ENCODE measurements at regions not wholly inside any gene's neighbourhood (a gene's known extent, or its start where the extent isn't known, plus 50 kb on each side); places are given as distances from the start of the nearest gene placed in this dataset.

DNA sequence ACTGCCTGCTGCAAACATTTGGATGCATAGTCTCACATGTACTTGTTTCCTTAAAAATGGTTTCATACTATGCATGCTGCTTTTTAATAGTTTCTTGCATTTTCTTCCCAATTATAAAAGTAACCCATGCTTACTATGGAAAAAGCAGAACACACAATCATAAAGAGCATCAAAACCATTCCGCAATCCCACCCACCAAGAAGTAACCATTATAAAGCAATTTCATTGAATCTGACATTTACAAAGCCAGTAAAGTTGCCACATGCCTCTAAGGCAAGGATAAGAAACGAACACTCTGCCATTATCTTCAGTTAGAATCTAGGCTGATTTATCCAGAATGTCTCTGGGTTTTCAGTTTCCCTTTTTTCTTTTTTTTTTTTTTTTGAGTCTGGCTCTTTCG is 92.7 kb upstream of the OSMR start:
- Histone ChIP-seq H3K27me3 (ENCODE audit: insufficient read depth, low read length) (no peaks in the 10 kb centered on the region), H3K36me3 (ENCODE audit: insufficient read depth, low read length) (no peaks in the 10 kb centered on the region), H2AFZ (ENCODE audit: low read length, unreplicated experiment) (no peak overlapping the region), H3K79me2 (ENCODE audit: control insufficient read depth, insufficient read depth, low read length, unreplicated experiment) (no peaks in the 10 kb centered on the region), H3K4me3 (ENCODE audit: low read depth, low read length) (no peak overlapping the region), H3K27ac (ENCODE audit: low read depth, low read length) (no peak overlapping the region), H3K4me1 (ENCODE audit: control insufficient read depth, insufficient read depth, low read length, unreplicated experiment) (peaks cover 20% of the 10 kb centered on the region)

DNA sequence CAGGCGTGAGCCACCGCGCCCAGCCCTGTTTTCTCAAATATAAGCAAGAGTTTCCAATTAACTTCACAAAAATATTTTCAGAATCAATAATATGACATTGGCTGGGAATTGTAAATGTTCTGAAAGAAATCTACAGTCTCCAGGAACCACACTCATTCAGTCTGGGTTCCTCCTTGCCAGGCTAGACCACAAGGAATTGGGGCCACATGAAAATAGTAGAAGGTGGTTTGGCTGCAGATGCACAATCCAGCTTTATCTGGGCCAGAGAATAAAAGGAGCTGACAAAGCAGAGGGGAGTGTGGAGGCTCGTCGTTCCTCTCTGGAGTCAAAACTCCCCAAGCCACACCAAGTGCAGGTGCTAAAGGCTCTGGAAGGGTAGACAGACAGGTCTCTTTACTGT is 92.0 kb upstream of the OSMR start:
- Histone ChIP-seq H3K27me3 (ENCODE audit: insufficient read depth, low read length) (no peaks in the 10 kb centered on the region), H3K4me1 (ENCODE audit: control insufficient read depth, insufficient read depth, low read length, unreplicated experiment) (peaks cover 20% of the 10 kb centered on the region), H3K36me3 (ENCODE audit: insufficient read depth, low read length) (no peaks in the 10 kb centered on the region), H2AFZ (ENCODE audit: low read length, unreplicated experiment) (no peak overlapping the region), H3K79me2 (ENCODE audit: control insufficient read depth, insufficient read depth, low read length, unreplicated experiment) (no peaks in the 10 kb centered on the region), H3K27ac (ENCODE audit: low read depth, low read length) (no peak overlapping the region), H3K4me3 (ENCODE audit: low read depth, low read length) (no peak overlapping the region)

DNA sequence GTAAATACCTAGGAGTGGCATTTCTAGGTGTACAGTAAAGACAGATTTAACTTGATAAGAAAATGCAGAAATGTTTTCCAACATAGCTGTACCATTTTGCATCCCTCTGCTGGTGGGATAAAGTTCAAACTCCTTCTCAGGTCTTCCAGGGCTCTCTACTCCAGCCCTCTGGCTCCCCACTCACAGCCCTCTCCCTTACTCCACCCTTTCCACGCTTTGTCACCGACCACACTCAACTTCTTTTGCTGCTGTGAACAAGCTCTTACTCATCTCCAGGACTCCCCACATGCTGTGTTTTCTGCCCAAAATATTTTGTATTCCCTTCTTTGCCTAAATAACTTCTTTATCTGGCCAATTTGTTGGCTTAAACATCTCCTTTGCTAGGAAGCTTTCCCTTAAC is 90.6 kb upstream of the OSMR start:
- Histone ChIP-seq H3K27me3 (ENCODE audit: insufficient read depth, low read length) (no peaks in the 10 kb centered on the region), H3K27ac (ENCODE audit: low read depth, low read length) (peak overlapping the region; percentile 66), H3K36me3 (ENCODE audit: insufficient read depth, low read length) (no peaks in the 10 kb centered on the region), H3K4me1 (ENCODE audit: control insufficient read depth, insufficient read depth, low read length, unreplicated experiment) (peaks cover 20% of the 10 kb centered on the region), H3K79me2 (ENCODE audit: control insufficient read depth, insufficient read depth, low read length, unreplicated experiment) (no peaks in the 10 kb centered on the region), H3K4me3 (ENCODE audit: low read depth, low read length) (peak overlapping the region; percentile 35; the same call in 1 of the 2 replicates), H2AFZ (ENCODE audit: low read length, unreplicated experiment) (peak overlapping the region; percentile 37)

DNA sequence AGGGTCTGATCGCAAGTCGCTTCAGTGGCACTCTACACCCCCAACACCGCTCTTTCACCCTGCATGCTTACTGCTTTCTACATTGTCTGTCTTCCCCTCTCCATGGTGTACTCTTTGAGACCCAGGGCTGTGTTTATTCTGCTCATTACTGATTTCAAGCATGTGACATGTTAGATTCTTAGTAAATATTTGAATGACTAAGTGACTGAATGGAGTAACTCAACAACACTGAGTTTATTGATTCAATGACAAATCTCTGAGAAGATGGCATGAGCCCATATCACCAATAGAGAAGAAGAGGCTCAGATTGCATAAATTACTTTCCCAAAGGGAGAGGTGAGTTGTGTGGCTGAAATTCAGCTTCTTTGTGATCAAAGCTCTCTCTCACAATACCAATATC is 89.7 kb upstream of the OSMR start:
- H3K4me1 ChIP-seq (ENCODE audit: control insufficient read depth, insufficient read depth, low read length, unreplicated experiment): peaks cover 20% of the 10 kb centered on the region
- H2AFZ ChIP-seq (ENCODE audit: low read length, unreplicated experiment): no peak overlapping the region
- H3K27me3 ChIP-seq (ENCODE audit: insufficient read depth, low read length): no peaks in the 10 kb centered on the region
- no peak overlapping the region for H3K4me3 ChIP-seq (ENCODE audit: low read depth, low read length)
- peak overlapping the region; percentile 66 for H3K27ac ChIP-seq (ENCODE audit: low read depth, low read length)
- H3K36me3 ChIP-seq (ENCODE audit: insufficient read depth, low read length): no peaks in the 10 kb centered on the region
- no peaks in the 10 kb centered on the region for H3K79me2 ChIP-seq (ENCODE audit: control insufficient read depth, insufficient read depth, low read length, unreplicated experiment)

DNA sequence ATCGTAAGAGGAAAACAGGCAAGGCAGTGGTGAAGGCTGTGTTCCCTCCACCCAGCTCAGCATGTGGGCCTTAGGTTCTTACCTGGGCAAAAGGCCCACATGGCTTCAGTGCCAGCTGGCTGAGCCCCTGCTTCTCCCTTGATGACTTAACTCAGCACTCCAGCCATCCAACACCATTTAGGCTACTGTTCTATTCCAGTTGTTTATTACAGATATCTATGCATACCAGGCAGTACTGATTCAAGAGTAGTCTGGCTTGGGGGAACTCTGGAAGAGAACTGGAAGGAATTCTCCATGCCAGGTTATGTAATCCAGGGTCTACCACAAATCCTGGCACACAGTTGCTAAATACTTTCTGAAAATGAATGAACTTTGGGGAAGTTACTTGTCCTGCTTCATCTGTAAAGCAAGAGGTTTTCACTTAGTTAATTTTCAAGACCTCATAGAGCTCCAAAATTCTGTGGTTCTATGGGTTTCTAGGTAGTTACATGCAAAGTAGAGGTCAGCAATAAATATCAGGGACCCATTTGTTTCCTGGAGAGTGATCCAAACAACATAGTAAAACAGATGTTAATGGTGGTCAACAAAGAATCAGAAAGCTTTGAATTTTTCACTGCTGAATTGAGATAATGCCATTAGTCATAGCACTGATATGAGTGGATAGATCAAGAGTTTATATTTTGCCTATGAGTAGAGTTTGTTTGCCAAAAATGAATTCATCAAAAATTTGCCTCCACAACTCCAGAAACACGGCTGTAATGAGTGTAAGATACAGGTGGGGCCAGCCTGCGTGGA is 88.2 kb upstream of the OSMR start:
- Histone ChIP-seq H3K4me3 (ENCODE audit: low read depth, low read length) (no peak overlapping the region), H3K4me1 (ENCODE audit: control insufficient read depth, insufficient read depth, low read length, unreplicated experiment) (peaks cover 20% of the 10 kb centered on the region), H3K27ac (ENCODE audit: low read depth, low read length) (no peak overlapping the region), H3K27me3 (ENCODE audit: insufficient read depth, low read length) (no peaks in the 10 kb centered on the region), H3K79me2 (ENCODE audit: control insufficient read depth, insufficient read depth, low read length, unreplicated experiment) (no peaks in the 10 kb centered on the region), H3K36me3 (ENCODE audit: insufficient read depth, low read length) (no peaks in the 10 kb centered on the region), H2AFZ (ENCODE audit: low read length, unreplicated experiment) (no peak overlapping the region)

DNA sequence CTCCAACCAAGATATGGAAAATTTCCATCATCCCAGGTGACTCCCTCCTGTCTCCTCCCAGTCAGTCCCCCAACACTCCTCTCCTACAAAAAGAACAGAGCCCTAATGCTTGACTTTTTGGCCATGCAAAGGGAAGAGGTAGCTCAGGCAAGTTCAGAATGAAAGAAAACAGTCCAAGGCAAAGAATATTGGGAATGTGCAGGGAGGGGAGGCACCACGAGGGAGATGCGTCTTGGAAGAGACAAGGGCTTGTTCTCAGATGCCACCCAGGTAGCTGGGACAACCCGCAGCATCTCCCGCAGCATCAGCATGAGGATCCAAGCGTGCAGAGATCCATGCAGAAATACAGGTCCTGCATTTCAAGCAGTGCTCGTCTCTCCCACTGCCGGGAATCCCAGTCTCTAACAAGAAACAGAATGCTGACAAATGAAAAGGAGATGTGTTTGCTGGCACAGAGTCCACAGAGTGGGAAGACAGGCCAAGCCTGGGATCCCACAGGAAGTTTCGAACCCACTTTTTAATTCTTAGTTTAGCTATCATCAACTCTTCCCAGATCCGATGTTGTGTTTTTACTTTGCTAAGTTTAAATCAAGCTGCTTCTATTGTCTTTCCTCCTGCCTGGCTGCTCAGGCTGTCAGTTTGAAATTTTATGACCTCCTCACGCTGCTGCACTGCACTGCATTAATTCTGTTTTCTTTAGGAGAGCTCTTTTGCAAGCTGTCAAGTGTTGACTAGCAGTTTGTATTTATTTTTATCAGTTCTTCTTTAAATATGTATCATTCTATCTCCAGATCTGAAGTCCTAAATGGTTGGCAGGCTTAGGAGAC is 86.8 kb upstream of the OSMR start:
- H3K4me3 ChIP-seq (ENCODE audit: low read depth, low read length): no peak overlapping the region
- no peaks in the 10 kb centered on the region for H3K79me2 ChIP-seq (ENCODE audit: control insufficient read depth, insufficient read depth, low read length, unreplicated experiment)
- no peak overlapping the region for H3K27ac ChIP-seq (ENCODE audit: low read depth, low read length)
- no peak overlapping the region for H2AFZ ChIP-seq (ENCODE audit: low read length, unreplicated experiment)
- H3K27me3 ChIP-seq (ENCODE audit: insufficient read depth, low read length): no peaks in the 10 kb centered on the region
- H3K4me1 ChIP-seq (ENCODE audit: control insufficient read depth, insufficient read depth, low read length, unreplicated experiment): peaks cover 20% of the 10 kb centered on the region
- no peaks in the 10 kb centered on the region for H3K36me3 ChIP-seq (ENCODE audit: insufficient read depth, low read length)

DNA sequence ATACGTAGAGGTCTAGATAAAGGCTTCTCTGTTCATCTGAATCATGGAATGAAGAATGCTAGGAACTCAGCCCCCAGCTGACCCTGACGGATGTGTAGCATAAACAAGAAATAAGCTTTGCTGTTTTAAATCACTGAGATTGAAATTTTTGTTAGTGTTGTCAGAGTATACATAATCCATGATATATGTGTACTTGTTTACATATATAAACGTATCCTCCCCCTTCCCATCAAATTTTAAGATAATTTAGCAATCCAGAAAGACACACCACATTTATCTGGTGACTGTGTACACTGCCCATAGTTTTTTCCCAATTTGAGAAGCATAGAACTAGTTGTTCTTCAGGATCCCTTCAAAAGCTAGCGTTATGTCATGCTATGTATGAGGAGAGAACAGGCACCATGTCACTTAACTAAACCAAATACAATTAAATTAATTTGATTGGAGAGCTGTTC is 80.8 kb upstream of the OSMR start:
- Histone ChIP-seq H2AFZ (ENCODE audit: low read length, unreplicated experiment) (no peak overlapping the region), H3K4me1 (ENCODE audit: control insufficient read depth, insufficient read depth, low read length, unreplicated experiment) (peaks cover 13% of the 10 kb centered on the region), H3K79me2 (ENCODE audit: control insufficient read depth, insufficient read depth, low read length, unreplicated experiment) (no peaks in the 10 kb centered on the region), H3K36me3 (ENCODE audit: insufficient read depth, low read length) (peaks cover 6% of the 10 kb centered on the region; the same call in 1 of the 2 replicates), H3K27me3 (ENCODE audit: insufficient read depth, low read length) (no peaks in the 10 kb centered on the region), H3K4me3 (ENCODE audit: low read depth, low read length) (no peak overlapping the region), H3K27ac (ENCODE audit: low read depth, low read length) (peak overlapping the region; percentile 15; the same call in 1 of the 2 replicates)

DNA sequence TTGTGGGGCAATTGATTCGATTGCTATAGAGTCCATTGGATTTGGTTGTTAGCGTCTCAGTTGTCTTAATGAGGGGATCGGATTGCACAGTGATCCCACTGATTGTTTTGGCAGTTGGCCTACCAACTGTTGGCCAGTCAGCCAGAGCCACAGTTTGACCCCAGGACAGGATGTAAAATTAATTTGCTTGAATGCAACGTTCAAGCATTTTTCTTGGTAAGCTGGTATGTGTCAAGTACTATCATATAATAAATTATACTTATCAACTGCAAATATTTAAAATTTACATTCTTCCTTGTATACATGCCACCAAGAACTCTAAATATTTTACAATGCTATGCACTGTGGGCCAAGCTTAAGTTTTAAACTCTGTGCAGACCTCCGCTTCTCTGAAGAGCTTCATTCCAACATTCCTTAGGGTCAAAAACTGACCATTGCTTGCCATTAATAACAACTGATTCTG is 80.4 kb upstream of the OSMR start:
- peaks cover 13% of the 10 kb centered on the region for H3K4me1 ChIP-seq (ENCODE audit: control insufficient read depth, insufficient read depth, low read length, unreplicated experiment)
- peaks cover 6% of the 10 kb centered on the region; the same call in 1 of the 2 replicates for H3K36me3 ChIP-seq (ENCODE audit: insufficient read depth, low read length)
- H3K27ac ChIP-seq (ENCODE audit: low read depth, low read length): peak overlapping the region; percentile 15; the same call in 1 of the 2 replicates
- no peak overlapping the region for H2AFZ ChIP-seq (ENCODE audit: low read length, unreplicated experiment)
- H3K79me2 ChIP-seq (ENCODE audit: control insufficient read depth, insufficient read depth, low read length, unreplicated experiment): no peaks in the 10 kb centered on the region
- H3K4me3 ChIP-seq (ENCODE audit: low read depth, low read length): no peak overlapping the region
- H3K27me3 ChIP-seq (ENCODE audit: insufficient read depth, low read length): no peaks in the 10 kb centered on the region

DNA sequence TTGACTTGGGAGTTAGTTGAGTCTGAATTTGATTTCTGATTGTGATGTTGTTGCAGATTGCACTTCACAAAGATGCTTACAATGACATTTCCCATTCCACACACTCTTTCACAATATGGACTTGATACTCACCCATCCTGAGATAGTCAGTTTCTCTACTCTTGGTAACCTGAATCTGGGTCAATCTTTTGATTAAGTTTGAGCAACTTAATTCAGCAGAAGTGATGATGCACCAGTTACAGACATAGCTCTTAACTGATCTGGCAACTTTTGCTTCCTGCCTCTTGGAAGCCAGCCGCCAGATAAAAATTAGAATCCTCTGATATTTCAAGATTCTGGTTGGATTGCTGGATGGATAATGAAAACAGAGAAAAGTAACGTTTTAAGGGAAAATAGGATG is 79.7 kb upstream of the OSMR start:
- Histone ChIP-seq H3K36me3 (ENCODE audit: insufficient read depth, low read length) (peaks cover 6% of the 10 kb centered on the region; the same call in 1 of the 2 replicates), H2AFZ (ENCODE audit: low read length, unreplicated experiment) (no peak overlapping the region), H3K4me3 (ENCODE audit: low read depth, low read length) (peak overlapping the region; percentile 17; the same call in 1 of the 2 replicates), H3K27me3 (ENCODE audit: insufficient read depth, low read length) (no peaks in the 10 kb centered on the region), H3K79me2 (ENCODE audit: control insufficient read depth, insufficient read depth, low read length, unreplicated experiment) (no peaks in the 10 kb centered on the region), H3K4me1 (ENCODE audit: control insufficient read depth, insufficient read depth, low read length, unreplicated experiment) (peaks cover 13% of the 10 kb centered on the region), H3K27ac (ENCODE audit: low read depth, low read length) (no peak overlapping the region)

DNA sequence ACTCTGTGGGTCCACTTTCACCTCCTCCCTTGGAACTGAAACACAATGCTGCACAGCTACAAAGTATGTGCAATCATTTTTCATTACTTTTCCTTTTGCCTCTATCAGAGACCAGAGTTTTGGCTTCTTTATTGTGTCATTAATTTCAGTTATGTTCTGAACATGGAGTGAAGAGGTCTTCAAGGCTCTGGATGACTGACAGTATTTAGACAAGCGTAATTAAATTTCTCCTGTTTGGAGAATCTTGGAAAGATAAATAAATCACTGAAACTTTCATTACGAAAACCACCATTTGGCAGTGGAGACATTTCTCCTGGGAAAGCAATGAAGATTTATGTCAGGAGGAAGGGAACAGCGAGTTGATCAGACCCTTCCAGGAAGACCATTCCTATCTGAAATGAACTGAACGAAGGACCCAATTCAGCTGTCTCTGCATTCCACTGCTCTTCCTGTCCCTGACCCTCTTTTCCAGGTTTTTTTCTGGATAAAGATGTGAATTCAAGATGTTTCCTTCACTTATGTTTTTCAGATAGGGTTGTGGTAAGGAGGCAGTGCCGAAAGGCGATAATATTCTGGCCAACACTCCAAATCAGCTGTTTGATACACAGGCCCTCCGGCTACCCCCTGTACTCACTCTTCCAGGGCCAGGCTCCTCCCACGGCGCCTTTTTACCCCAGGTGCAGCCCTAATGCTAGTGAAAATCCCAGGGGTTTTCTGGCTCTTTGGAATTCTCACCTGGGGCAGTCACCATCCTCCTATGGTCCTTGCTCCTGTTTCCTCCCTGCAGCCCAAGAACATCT is 77.2 kb upstream of the OSMR start:
- Histone ChIP-seq H3K27me3 (ENCODE audit: insufficient read depth, low read length) (no peaks in the 10 kb centered on the region), H3K4me1 (ENCODE audit: control insufficient read depth, insufficient read depth, low read length, unreplicated experiment) (peaks cover 13% of the 10 kb centered on the region), H2AFZ (ENCODE audit: low read length, unreplicated experiment) (no peak overlapping the region), H3K27ac (ENCODE audit: low read depth, low read length) (no peak overlapping the region), H3K4me3 (ENCODE audit: low read depth, low read length) (no peak overlapping the region), H3K79me2 (ENCODE audit: control insufficient read depth, insufficient read depth, low read length, unreplicated experiment) (no peaks in the 10 kb centered on the region), H3K36me3 (ENCODE audit: insufficient read depth, low read length) (peaks cover 6% of the 10 kb centered on the region; the same call in 1 of the 2 replicates)
